Prostate gland (tissue), 2 donors: ENCODE measurements at regions not wholly inside any gene's neighbourhood (a gene's known extent, or its start where the extent isn't known, plus 50 kb on each side); places are given as distances from the start of the nearest gene placed in this dataset.

ENCODE experiments used
- CTCF ChIP-seq, 4 experiments: fragments of 200-600 bp in 2 of 4; fragments of 450-650 bp in 2 of 4; sonication (generic) in 2 of 4; IDR thresholded peaks; 1 replicate in 3 of 4; 2 replicates in 1 of 4; pipeline ENCODE4 v1.5.1; 2016 to 2019; ENCODE audit warnings: antibody characterized with exemption in 4 of 4, mild to moderate bottlenecking in 2 of 4, moderate library complexity in 2 of 4
- POLR2A ChIP-seq: fragments of 450-650 bp; IDR thresholded peaks from one replicate; pipeline ENCODE4 v1.6.1; 2016; ENCODE audit warnings: antibody characterized with exemption, mild to moderate bottlenecking
- POLR2AphosphoS5 ChIP-seq: sonication (generic); formaldehyde crosslinking; IDR thresholded peaks from one replicate; pipeline ENCODE4 v1.6.1; 2017; ENCODE audit warnings: antibody characterized with exemption

- TF ChIP-seq POLR2A (no peak), CTCF (IDR thresholded peaks at IDR 0.05) (no peak), POLR2AphosphoS5 (no peak)
Measured at GRCh38 chr9:92196909-92197308, 81.7 kb upstream of the SPTLC1 start.
